ACHN (cell line): ENCODE measurements at regions not wholly inside any gene's neighbourhood (a gene's known extent, or its start where the extent isn't known, plus 50 kb on each side); places are given as distances from the start of the nearest gene placed in this dataset.
"Not testable (repeated sequence)": the region's sequence is repeated elsewhere in the genome, so short reads cannot be mapped to it uniquely, and the experiment has no call there.

Source experiments
- DNase-seq: peaks from one replicate; pipeline ENCODE4 v3.0.0-alpha.2; 2015
- in situ Hi-C: cut with HindIII; loops from 2 replicates; pipeline ENCODE4 v1.10.0; 2017; ENCODE audit warnings: low sequenced_read_pairs, low pct_ligation_motif_present, low pct_unique_long_range_greater_than_20kb

- in situ Hi-C loops: no loop called here
- no peak for DNase-seq
Measured at GRCh38 chr1:188769181-188769580, 1708.5 kb downstream of the BRINP3 start.

- DNase-seq: no peak
- in situ Hi-C loops: no loop called here
Measured at GRCh38 chr1:188769936-188770335, 1707.7 kb downstream of the BRINP3 start.

- DNase-seq: no peak
- in situ Hi-C loops: no loop called here
Measured at GRCh38 chr1:188778578-188778977, 1699.1 kb downstream of the BRINP3 start.

- DNase-seq: peak; percentile 70
- in situ Hi-C loops: no loop called here
Measured at GRCh38 chr1:188782220-188782841, 1695.3 kb downstream of the BRINP3 start.

GRCh38 chr1:188794969-188795368 lies 1682.7 kb downstream of the BRINP3 start:
- DNase-seq: no peak
- in situ Hi-C loops: no loop called here

GRCh38 chr1:188812153-188812552 lies 1665.5 kb downstream of the BRINP3 start:
- DNase-seq, in situ Hi-C loops: not testable (repeated sequence)

GRCh38 chr1:188812836-188813573 lies 1664.7 kb downstream of the BRINP3 start:
- DNase-seq, in situ Hi-C loops: not testable (repeated sequence)

GRCh38 chr1:188817814-188818213 lies 1659.8 kb downstream of the BRINP3 start:
- no peak for DNase-seq
- in situ Hi-C loops: no loop called here

- in situ Hi-C loops: no loop called here
- DNase-seq: no peak
Measured at GRCh38 chr1:188822248-188822647, 1655.4 kb downstream of the BRINP3 start.

GRCh38 chr1:188825471-188825870 lies 1652.2 kb downstream of the BRINP3 start:
- no peak for DNase-seq
- in situ Hi-C loops: no loop called here

GRCh38 chr1:188826800-188827199 lies 1650.9 kb downstream of the BRINP3 start:
- in situ Hi-C loops: no loop called here
- DNase-seq: no peak

- no peak for DNase-seq
- in situ Hi-C loops: no loop called here
Measured at GRCh38 chr1:188827400-188827799, 1650.3 kb downstream of the BRINP3 start.

- in situ Hi-C loops, DNase-seq: not testable (repeated sequence)
Measured at GRCh38 chr1:188841111-188841696, 1636.5 kb downstream of the BRINP3 start.

GRCh38 chr1:188846468-188846867 lies 1631.2 kb downstream of the BRINP3 start:
- in situ Hi-C loops: no loop called here
- no peak for DNase-seq

- in situ Hi-C loops: no loop called here
- DNase-seq: no peak
Measured at GRCh38 chr1:188857526-188858087, 1620.1 kb downstream of the BRINP3 start.

GRCh38 chr1:188867614-188868013 lies 1610.0 kb downstream of the BRINP3 start:
- no peak for DNase-seq
- in situ Hi-C loops: no loop called here

GRCh38 chr1:188871164-188871563 lies 1606.5 kb downstream of the BRINP3 start:
- DNase-seq: no peak
- in situ Hi-C loops: no loop called here

GRCh38 chr1:188872376-188872775 lies 1605.3 kb downstream of the BRINP3 start:
- no peak for DNase-seq
- in situ Hi-C loops: no loop called here

- no peak for DNase-seq
- in situ Hi-C loops: no loop called here
Measured at GRCh38 chr1:188877668-188878067, 1600.0 kb downstream of the BRINP3 start.
